Thyroid gland (tissue), 4 donors: ENCODE measurements at regions not wholly inside any gene's neighbourhood (a gene's known extent, or its start where the extent isn't known, plus 50 kb on each side); places are given as distances from the start of the nearest gene placed in this dataset.

Experiments used
- DNase-seq, 2 donors: peaks; one replicate each; pipeline ENCODE4 v3.0.0-alpha.2; 2019
- H3K27ac ChIP-seq, 3 donors: fragments of 200-600 bp; sonication (generic); 1 replicate in 2 of 3; 2 replicates in 1 of 3; pipeline ENCODE4 v1.5.1; 2016 to 2019; ENCODE audit warnings: mild to moderate bottlenecking in 1 of 3, moderate library complexity in 1 of 3
- H3K27me3 ChIP-seq: fragments of 200-600 bp; sonication (generic); one replicate; pipeline ENCODE4 v1.5.1; 2019
- H3K36me3 ChIP-seq, 2 donors: fragments of 200-600 bp; sonication (generic); one replicate each; pipeline ENCODE4 v1.5.1; 2016 to 2019
- H3K4me1 ChIP-seq, 2 donors: fragments of 200-600 bp; sonication (generic); one replicate each; pipeline ENCODE4 v1.5.1; 2017 to 2019
- H3K4me3 ChIP-seq, 3 donors: fragments of 200-600 bp; sonication (generic); replicated peaks in 1 of 3; 1 replicate in 2 of 3; 2 replicates in 1 of 3; pipeline ENCODE4 v1.5.1; 2016; ENCODE audit warnings: mild to moderate bottlenecking in 1 of 3
- H3K9me3 ChIP-seq: fragments of 200-600 bp; sonication (generic); one replicate; pipeline ENCODE4 v1.5.1; 2017
- CTCF ChIP-seq, 6 experiments: fragments of 200-600 bp in 3 of 6; fragments of 450-650 bp in 3 of 6; sonication (generic) in 3 of 6; IDR thresholded peaks; one replicate each; pipeline ENCODE4 v1.5.1; 2016 to 2019; ENCODE audit warnings: antibody characterized with exemption in 6 of 6, mild to moderate bottlenecking in 2 of 6, inconsistent platforms in 1 of 6, moderate library complexity in 1 of 6
- POLR2A ChIP-seq, 2 donors: fragments of 450-650 bp; IDR thresholded peaks; one replicate each; pipeline ENCODE4 v1.6.1; 2017; ENCODE audit warnings: antibody characterized with exemption in 2 of 2, mild to moderate bottlenecking in 2 of 2, moderate library complexity in 1 of 2
- WGBS, 2 donors: methylation state at CpG; one replicate each; pipeline ENCODE4 v1.1.5; 2017; 5-methylcytosine and 5-hydroxymethylcytosine counted together
- intact Hi-C: fragments of 100-400 bp; cut with DNase I; formaldehyde crosslinking; loops from one replicate; pipeline ENCODE4 v1.15.1; 2023

DNA sequence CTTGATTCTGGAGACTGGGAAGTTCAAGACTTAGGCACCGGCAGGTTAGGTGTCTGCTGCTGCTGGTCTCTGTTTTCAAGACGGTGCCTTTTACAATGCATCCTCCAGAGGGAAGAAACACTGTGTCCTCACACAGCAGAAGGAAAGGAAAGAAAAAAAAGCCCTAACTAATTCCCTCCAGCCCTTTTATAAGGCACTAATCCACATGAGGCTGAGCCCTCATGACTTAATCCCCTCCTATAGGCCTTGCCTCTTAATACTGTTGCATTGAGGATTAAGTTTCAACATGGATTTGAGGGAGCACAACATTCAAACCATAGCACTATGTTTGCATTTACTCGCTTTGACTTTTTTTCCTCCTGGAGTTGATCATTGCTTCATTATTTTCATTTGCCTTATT is 585.9 kb downstream of the TLR4 start:
- H3K9me3 ChIP-seq: no peaks in the 10 kb centered on the region
- H3K27me3 ChIP-seq: no peaks in the 10 kb centered on the region
- DNase-seq: no peak
- no peak for TF ChIP-seq POLR2A (IDR thresholded peaks at IDR 0.05)
- no peak for TF ChIP-seq CTCF (IDR thresholded peaks at IDR 0.05)
- H3K4me3 ChIP-seq: no peak overlapping the region
- H3K27ac ChIP-seq: no peak overlapping the region
- H3K4me1 ChIP-seq: no peaks in the 10 kb centered on the region
- 61 to 93% methylated on average over 3 of the region's 3 CpGs for WGBS, 2 donors
- intact Hi-C loops: no loop called here
- no peaks in the 10 kb centered on the region for H3K36me3 ChIP-seq

- Histone ChIP-seq H3K27me3 (no peaks in the 10 kb centered on the region), H3K4me1 (no peaks in the 10 kb centered on the region), H3K9me3 (no peaks in the 10 kb centered on the region), H3K27ac (no peak overlapping the region), H3K36me3 (no peaks in the 10 kb centered on the region), H3K4me3 (no peak overlapping the region)
- intact Hi-C loops: no loop called here
- no peak for DNase-seq
- TF ChIP-seq POLR2A (IDR thresholded peaks at IDR 0.05) (no peak), CTCF (IDR thresholded peaks at IDR 0.05) (no peak)
- 47 to 49% methylated on average over 4 of the region's 4 CpGs for WGBS, 2 donors
These were observed 591.2 kb downstream of the TLR4 start for GRCh38 chr9:118295413-118295812.

DNA sequence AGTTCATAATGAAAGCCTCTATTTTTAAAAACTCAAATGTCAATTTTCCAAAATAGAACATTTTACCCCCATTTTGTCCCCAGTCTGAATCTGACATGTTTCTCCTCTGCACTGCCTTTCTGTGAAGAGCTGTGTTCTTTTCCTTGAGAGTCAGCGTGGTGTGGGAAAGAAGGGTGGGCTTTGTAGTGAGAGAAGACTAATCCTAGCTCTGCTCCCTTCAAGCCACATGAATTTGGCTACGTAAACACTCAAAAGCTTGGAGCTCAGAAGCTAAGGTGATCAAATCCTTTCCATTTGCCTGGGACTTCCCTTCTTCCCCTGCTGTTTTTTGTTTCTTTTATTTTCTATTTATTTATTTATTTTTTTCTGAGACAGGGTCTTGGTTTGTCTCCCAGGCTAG is 598.5 kb downstream of the TLR4 start:
- no peak for TF ChIP-seq CTCF (IDR thresholded peaks at IDR 0.05)
- TF ChIP-seq POLR2A (IDR thresholded peaks at IDR 0.05): no peak
- no peaks in the 10 kb centered on the region for H3K27me3 ChIP-seq
- H3K4me1 ChIP-seq: no peaks in the 10 kb centered on the region
- H3K27ac ChIP-seq: no peak overlapping the region
- intact Hi-C loops: no loop called here
- no peaks in the 10 kb centered on the region for H3K36me3 ChIP-seq
- no peaks in the 10 kb centered on the region for H3K9me3 ChIP-seq
- no peak for DNase-seq
- no peak overlapping the region for H3K4me3 ChIP-seq
- WGBS, 2 donors: 51 to 57% methylated on average over 2 of the region's 2 CpGs

GRCh38 chr9:118303216-118303615 is 599.0 kb downstream of the TLR4 start:
- no peaks in the 10 kb centered on the region for H3K27me3 ChIP-seq
- H3K27ac ChIP-seq: no peak overlapping the region
- H3K36me3 ChIP-seq: no peaks in the 10 kb centered on the region
- TF ChIP-seq CTCF (IDR thresholded peaks at IDR 0.05): no peak
- DNase-seq: no peak
- intact Hi-C loops: no loop called here
- 59 to 71% methylated on average over 3 of the region's 3 CpGs for WGBS, 2 donors
- no peak overlapping the region for H3K4me3 ChIP-seq
- H3K4me1 ChIP-seq: no peaks in the 10 kb centered on the region
- no peaks in the 10 kb centered on the region for H3K9me3 ChIP-seq

DNA sequence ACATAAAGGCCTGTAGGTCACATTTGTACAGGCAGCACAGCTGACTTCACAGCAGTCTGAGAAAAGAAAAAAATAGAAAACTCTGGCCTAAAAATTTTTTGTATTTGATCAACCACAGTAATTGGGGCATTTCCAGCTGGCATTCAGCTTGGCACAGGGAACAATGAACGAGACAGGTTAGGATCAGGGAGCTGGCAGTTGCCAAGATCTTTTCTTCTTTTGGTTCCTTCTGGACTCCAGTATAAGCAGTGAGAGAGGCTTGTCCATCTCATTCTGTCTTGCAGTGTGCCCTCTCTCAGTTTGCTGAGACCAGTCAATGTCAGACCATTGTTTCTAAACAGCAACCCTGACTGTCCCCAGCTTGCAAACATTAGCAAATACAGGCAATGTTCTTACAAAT is 601.1 kb downstream of the TLR4 start:
- Histone ChIP-seq H3K4me3 (no peak overlapping the region), H3K9me3 (no peaks in the 10 kb centered on the region), H3K36me3 (no peaks in the 10 kb centered on the region), H3K27ac (no peak overlapping the region), H3K4me1 (no peaks in the 10 kb centered on the region), H3K27me3 (no peaks in the 10 kb centered on the region)
- WGBS, 2 donors: 33 to 95% methylated on average over 1 of the region's 1 CpG
- intact Hi-C loops: no loop called here
- TF ChIP-seq CTCF (IDR thresholded peaks at IDR 0.05) (no peak), POLR2A (IDR thresholded peaks at IDR 0.05) (no peak)
- no peak for DNase-seq
